Memory B cell (primary cell): ENCODE measurements at regions not wholly inside any gene's neighbourhood (a gene's known extent, or its start where the extent isn't known, plus 50 kb on each side); places are given as distances from the start of the nearest gene placed in this dataset.

ENCODE experiments used
- ATAC-seq: fragments of 150-1000 bp; cut with Tn5 transposase; 2 replicates; pipeline ENCODE4 v1.10.0; 2021; ENCODE audit warnings: low read depth, mild to moderate bottlenecking, moderate library complexity
- DNase-seq, 2 donors: peaks; one replicate each; pipeline ENCODE4 v3.0.0; 2022; ENCODE audit warnings: low spot score in 2 of 2
- H3K27ac Mint-ChIP-seq: one replicate; pipeline ENCODE4 v1.8.0; 2022; ENCODE audit warnings: mild to moderate bottlenecking, moderate library complexity, mixed read lengths
- H3K27me3 Mint-ChIP-seq: one replicate; pipeline ENCODE4 v1.8.0; 2022; ENCODE audit warnings: mixed read lengths
- H3K36me3 Mint-ChIP-seq: one replicate; pipeline ENCODE4 v1.8.0; 2022; ENCODE audit warnings: mild to moderate bottlenecking, mixed read lengths
- H3K4me1 Mint-ChIP-seq: one replicate; pipeline ENCODE4 v1.8.0; 2022; ENCODE audit warnings: mixed read lengths
- H3K4me3 Mint-ChIP-seq: one replicate; pipeline ENCODE4 v1.8.0; 2022; ENCODE audit warnings: mild to moderate bottlenecking, moderate library complexity, mixed read lengths
- H3K9me3 Mint-ChIP-seq: one replicate; pipeline ENCODE4 v1.8.0; 2022; ENCODE audit warnings: mixed read lengths

GRCh38 chr2:226272435-226272834 lies 527.2 kb downstream of the IRS1 start:
- Mint-ChIP-seq H3K27me3 (peaks cover 7% of the 10 kb centered on the region), H3K4me3 (no peak overlapping the region), H3K36me3 (no peaks in the 10 kb centered on the region), H3K9me3 (no peaks in the 10 kb centered on the region), H3K27ac (no peak overlapping the region), H3K4me1 (no peaks in the 10 kb centered on the region)
- ATAC-seq (no peak), DNase-seq (no peak)

- H3K4me1 Mint-ChIP-seq = no peaks in the 10 kb centered on the region
- H3K36me3 Mint-ChIP-seq = no peaks in the 10 kb centered on the region
- peaks cover 7% of the 10 kb centered on the region for H3K27me3 Mint-ChIP-seq
These were observed 529.1 kb downstream of the IRS1 start for GRCh38 chr2:226270285-226271058.

GRCh38 chr2:226267516-226268289 lies 531.9 kb downstream of the IRS1 start:
- DNase-seq (no peak), ATAC-seq (no peak)
- Mint-ChIP-seq H3K4me1 (no peaks in the 10 kb centered on the region), H3K36me3 (no peaks in the 10 kb centered on the region), H3K4me3 (no peak overlapping the region), H3K9me3 (peaks cover under 1% of the 10 kb centered on the region), H3K27ac (no peak overlapping the region), H3K27me3 (peaks cover 7% of the 10 kb centered on the region)

More at GRCh38 chr2:226270285-226271058, 529.1 kb downstream of the IRS1 start:
- H3K4me3 Mint-ChIP-seq = no peak overlapping the region
- no peaks in the 10 kb centered on the region for H3K9me3 Mint-ChIP-seq
- no peak for ATAC-seq
- DNase-seq = no peak
- H3K27ac Mint-ChIP-seq = no peak overlapping the region

GRCh38 chr2:226256709-226257376 lies 542.8 kb downstream of the IRS1 start:
- ATAC-seq (no peak), DNase-seq (no peak)
- Mint-ChIP-seq H3K4me1 (no peaks in the 10 kb centered on the region), H3K9me3 (peaks cover 7% of the 10 kb centered on the region), H3K27me3 (peaks cover 2% of the 10 kb centered on the region), H3K4me3 (no peak overlapping the region), H3K36me3 (no peaks in the 10 kb centered on the region), H3K27ac (no peak overlapping the region)

GRCh38 chr2:226256237-226256636 lies 543.4 kb downstream of the IRS1 start:
- H3K27me3 Mint-ChIP-seq = peaks cover 2% of the 10 kb centered on the region
- ATAC-seq (no peak), DNase-seq (no peak)
- H3K36me3 Mint-ChIP-seq = no peaks in the 10 kb centered on the region
- H3K27ac Mint-ChIP-seq = no peak overlapping the region
- H3K9me3 Mint-ChIP-seq = peaks cover 6% of the 10 kb centered on the region
- H3K4me3 Mint-ChIP-seq = no peak overlapping the region
- H3K4me1 Mint-ChIP-seq = no peaks in the 10 kb centered on the region

GRCh38 chr2:226251661-226252060 lies 548.0 kb downstream of the IRS1 start:
- DNase-seq = no peak
- Mint-ChIP-seq H3K4me1 (no peaks in the 10 kb centered on the region), H3K27me3 (peaks cover 4% of the 10 kb centered on the region), H3K9me3 (peaks cover 2% of the 10 kb centered on the region), H3K4me3 (no peak overlapping the region), H3K27ac (no peak overlapping the region), H3K36me3 (no peaks in the 10 kb centered on the region)
- no peak for ATAC-seq

GRCh38 chr2:226247289-226248275 lies 552.0 kb downstream of the IRS1 start:
- H3K9me3 Mint-ChIP-seq = peaks cover 3% of the 10 kb centered on the region
- H3K27ac Mint-ChIP-seq = no peak overlapping the region
- no peak overlapping the region for H3K4me3 Mint-ChIP-seq
- H3K36me3 Mint-ChIP-seq = no peaks in the 10 kb centered on the region
- H3K4me1 Mint-ChIP-seq = no peaks in the 10 kb centered on the region
- H3K27me3 Mint-ChIP-seq = peaks cover 4% of the 10 kb centered on the region
- DNase-seq (no peak), ATAC-seq (no peak)

- Mint-ChIP-seq H3K36me3 (no peaks in the 10 kb centered on the region), H3K27me3 (peaks cover 5% of the 10 kb centered on the region), H3K4me1 (no peaks in the 10 kb centered on the region), H3K9me3 (no peaks in the 10 kb centered on the region), H3K27ac (no peak overlapping the region), H3K4me3 (no peak overlapping the region)
- DNase-seq (no peak), ATAC-seq (no peak)
These were observed 565.4 kb downstream of the IRS1 start for GRCh38 chr2:226234187-226234586.

- Mint-ChIP-seq H3K4me1 (no peaks in the 10 kb centered on the region), H3K9me3 (no peaks in the 10 kb centered on the region), H3K36me3 (no peaks in the 10 kb centered on the region), H3K27me3 (peaks cover 5% of the 10 kb centered on the region), H3K4me3 (no peak overlapping the region), H3K27ac (no peak overlapping the region)
- no peak for DNase-seq
- ATAC-seq = no peak
These were observed 566.2 kb downstream of the IRS1 start for GRCh38 chr2:226233388-226233787.

- Mint-ChIP-seq H3K36me3 (no peaks in the 10 kb centered on the region), H3K4me3 (no peak overlapping the region), H3K9me3 (no peaks in the 10 kb centered on the region), H3K27me3 (peaks cover 7% of the 10 kb centered on the region), H3K4me1 (peaks cover 3% of the 10 kb centered on the region), H3K27ac (no peak overlapping the region)
- ATAC-seq (no peak), DNase-seq (no peak)
These were observed 571.5 kb downstream of the IRS1 start for GRCh38 chr2:226228080-226228479.

GRCh38 chr2:226227341-226227740 lies 572.3 kb downstream of the IRS1 start:
- Mint-ChIP-seq H3K27ac (no peak overlapping the region), H3K36me3 (no peaks in the 10 kb centered on the region), H3K9me3 (no peaks in the 10 kb centered on the region), H3K27me3 (peaks cover 6% of the 10 kb centered on the region), H3K4me1 (peaks cover 3% of the 10 kb centered on the region), H3K4me3 (no peak overlapping the region)
- DNase-seq = no peak
- ATAC-seq = no peak

GRCh38 chr2:226223704-226224103 lies 575.9 kb downstream of the IRS1 start:
- no peak overlapping the region for H3K4me3 Mint-ChIP-seq
- H3K27me3 Mint-ChIP-seq = peaks cover 9% of the 10 kb centered on the region
- no peak overlapping the region for H3K27ac Mint-ChIP-seq
- H3K4me1 Mint-ChIP-seq = peaks cover 3% of the 10 kb centered on the region
- ATAC-seq (no peak), DNase-seq (no peak)
- H3K36me3 Mint-ChIP-seq = no peaks in the 10 kb centered on the region
- no peaks in the 10 kb centered on the region for H3K9me3 Mint-ChIP-seq

- Mint-ChIP-seq H3K4me3 (no peak overlapping the region), H3K36me3 (no peaks in the 10 kb centered on the region), H3K4me1 (peaks cover 3% of the 10 kb centered on the region), H3K9me3 (no peaks in the 10 kb centered on the region), H3K27ac (no peak overlapping the region), H3K27me3 (peaks cover 6% of the 10 kb centered on the region)
- DNase-seq (no peak), ATAC-seq (no peak)
These were observed 579.1 kb downstream of the IRS1 start for GRCh38 chr2:226220511-226220910.
